ENCODE measurements at regions not wholly inside any gene's neighbourhood (a gene's known extent, or its start where the extent isn't known, plus 50 kb on each side); places are given as distances from the start of the nearest gene placed in this dataset.

DNA sequence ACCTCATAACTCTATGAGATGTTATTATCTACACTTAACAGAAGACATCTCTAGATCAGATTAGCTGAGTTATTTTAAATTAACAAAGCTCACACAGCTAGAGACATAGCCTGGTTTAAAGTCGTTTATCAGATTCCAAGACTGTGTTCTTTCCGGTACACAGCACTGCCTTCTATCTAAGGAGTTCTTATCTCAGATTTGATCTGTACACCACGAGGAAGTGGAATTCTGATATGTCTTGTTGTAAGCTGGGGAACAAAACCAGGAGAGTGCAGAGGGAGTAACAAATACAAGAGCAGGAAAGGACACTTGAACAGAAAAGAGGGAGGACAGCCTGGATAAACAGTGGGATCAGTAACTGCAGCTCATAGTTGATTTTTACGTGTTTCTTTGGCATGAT lies 61.7 kb upstream of the KCNMB2 start:
- TF ChIP-seq EP300 (IDR thresholded peaks at IDR 0.05) (no peak), POLR2A (IDR thresholded peaks at IDR 0.05) (no peak)
- TF ChIP-seq, protein P1, sequence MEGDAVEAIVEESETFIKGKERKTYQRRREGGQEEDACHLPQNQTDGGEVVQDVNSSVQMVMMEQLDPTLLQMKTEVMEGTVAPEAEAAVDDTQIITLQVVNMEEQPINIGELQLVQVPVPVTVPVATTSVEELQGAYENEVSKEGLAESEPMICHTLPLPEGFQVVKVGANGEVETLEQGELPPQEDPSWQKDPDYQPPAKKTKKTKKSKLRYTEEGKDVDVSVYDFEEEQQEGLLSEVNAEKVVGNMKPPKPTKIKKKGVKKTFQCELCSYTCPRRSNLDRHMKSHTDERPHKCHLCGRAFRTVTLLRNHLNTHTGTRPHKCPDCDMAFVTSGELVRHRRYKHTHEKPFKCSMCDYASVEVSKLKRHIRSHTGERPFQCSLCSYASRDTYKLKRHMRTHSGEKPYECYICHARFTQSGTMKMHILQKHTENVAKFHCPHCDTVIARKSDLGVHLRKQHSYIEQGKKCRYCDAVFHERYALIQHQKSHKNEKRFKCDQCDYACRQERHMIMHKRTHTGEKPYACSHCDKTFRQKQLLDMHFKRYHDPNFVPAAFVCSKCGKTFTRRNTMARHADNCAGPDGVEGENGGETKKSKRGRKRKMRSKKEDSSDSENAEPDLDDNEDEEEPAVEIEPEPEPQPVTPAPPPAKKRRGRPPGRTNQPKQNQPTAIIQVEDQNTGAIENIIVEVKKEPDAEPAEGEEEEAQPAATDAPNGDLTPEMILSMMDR (IDR thresholded peaks at IDR 0.05) = no peak

Data from ovary (tissue), 3 donors.